GM21423 (cell line): ENCODE measurements at regions not wholly inside any gene's neighbourhood (a gene's known extent, or its start where the extent isn't known, plus 50 kb on each side); places are given as distances from the start of the nearest gene placed in this dataset.

Source experiments
- ATAC-seq: cut with Tn5 transposase; IDR thresholded peaks from one replicate; pipeline ENCODE4 v1.9.1; 2021; ENCODE audit warnings: mild to moderate bottlenecking, moderate library complexity; ENCODE audit not compliant: unreplicated experiment

DNA sequence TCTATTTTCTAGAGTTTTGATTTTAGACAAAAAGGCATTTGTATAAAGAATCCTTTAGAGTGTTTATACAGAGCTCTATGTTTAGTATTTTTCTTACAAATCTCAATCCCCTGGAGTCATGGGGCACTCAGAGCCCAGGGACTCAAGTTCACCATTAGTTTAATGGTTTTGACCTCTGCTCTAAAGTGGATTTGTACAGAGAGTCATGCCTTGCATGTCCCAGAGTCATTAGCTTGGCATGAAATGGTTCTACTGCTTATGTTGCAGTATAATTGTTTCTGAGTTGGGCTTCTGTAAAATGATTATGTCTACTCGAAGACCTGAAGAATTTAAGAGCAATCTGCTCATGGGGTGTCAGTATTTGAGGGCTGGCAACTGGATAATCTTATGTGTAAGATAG is 406.2 kb downstream of the DLEU7 start:
- no peak for ATAC-seq

- no peak for ATAC-seq
These were observed 405.1 kb downstream of the DLEU7 start for GRCh38 chr13:50438351-50438750.

DNA sequence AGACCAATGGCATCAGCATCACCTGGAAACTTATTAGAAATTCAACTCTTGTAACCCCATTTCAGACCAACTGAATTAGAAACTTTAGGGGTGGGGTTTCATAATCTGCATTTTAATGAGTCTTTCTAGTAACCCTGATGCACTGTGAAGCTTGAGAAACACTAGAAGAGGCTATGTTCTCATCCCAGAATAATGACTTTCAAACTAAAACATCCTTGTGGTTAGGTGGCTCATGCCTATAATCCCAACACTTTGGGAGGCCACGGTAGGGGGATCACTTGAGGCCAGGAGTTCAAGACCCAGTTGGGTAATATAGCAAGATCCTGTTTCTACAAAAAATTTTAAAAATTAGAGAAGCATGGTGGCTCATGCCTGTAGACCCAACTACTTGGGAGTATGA is 402.4 kb downstream of the DLEU7 start:
- ATAC-seq: no peak

DNA sequence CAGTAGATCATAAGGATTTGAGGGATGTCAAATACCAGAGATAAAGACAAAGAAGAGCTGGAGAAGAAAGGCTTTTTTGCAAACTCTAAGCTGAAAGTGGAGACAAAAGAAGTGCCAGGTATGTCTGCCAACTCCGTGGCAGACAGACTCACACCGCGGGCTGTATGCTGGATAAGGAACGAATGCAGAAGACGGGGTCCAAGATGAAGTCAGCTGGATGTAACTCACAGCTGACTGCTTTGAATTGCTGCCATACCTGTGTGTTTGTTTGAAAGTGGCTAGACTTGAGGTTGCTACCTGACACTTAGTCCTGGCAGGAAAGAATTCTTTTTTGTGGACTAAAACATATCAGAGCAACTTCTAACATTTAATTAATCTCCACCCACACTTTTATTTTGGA is 398.8 kb downstream of the DLEU7 start:
- no peak for ATAC-seq

DNA sequence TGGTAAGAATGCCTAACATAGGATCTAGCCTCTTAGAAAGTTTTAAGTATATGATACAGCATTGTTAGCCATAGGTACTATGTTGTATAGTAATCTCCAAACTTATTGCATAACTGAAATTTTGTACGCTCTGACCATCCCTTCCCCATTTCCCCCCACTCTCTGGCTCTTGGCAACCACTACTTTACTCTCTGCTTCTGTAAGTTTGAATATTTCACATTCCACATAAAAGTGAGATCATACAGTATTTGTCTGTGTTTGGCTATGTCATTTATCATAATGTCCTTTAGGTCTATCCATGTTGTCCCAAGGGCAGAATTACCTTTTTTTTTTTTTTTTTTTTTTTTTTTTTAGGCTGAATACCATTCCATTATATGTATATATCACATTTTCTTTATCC is 396.9 kb downstream of the DLEU7 start:
- ATAC-seq: no peak

GRCh38 chr13:50448535-50448998 is 394.9 kb downstream of the DLEU7 start:
- no peak for ATAC-seq

- no peak for ATAC-seq
These were observed 394.0 kb downstream of the DLEU7 start for GRCh38 chr13:50449465-50449864.

DNA sequence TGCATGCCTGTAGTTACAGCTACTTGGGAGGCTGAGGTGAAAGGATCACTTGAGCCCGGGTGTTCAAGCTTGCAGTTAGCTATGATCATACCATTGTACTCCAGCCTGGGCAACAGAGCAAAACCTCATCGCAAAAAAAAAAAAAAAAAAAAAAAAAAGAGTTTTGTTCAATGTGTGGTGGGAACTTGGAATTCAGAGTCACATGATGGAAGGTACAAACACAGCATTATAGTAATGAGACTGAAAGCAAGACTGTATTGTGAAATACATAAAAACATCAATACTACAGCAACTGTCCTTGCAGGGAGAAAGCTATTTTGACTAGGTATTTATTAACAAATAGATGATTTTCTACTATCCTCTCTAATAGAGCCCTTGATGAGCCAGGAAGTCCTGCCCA is 393.2 kb downstream of the DLEU7 start:
- no peak for ATAC-seq

GRCh38 chr13:50451609-50452008 is 391.9 kb downstream of the DLEU7 start:
- no peak for ATAC-seq

GRCh38 chr13:50452028-50452427 is 391.5 kb downstream of the DLEU7 start:
- no peak for ATAC-seq

DNA sequence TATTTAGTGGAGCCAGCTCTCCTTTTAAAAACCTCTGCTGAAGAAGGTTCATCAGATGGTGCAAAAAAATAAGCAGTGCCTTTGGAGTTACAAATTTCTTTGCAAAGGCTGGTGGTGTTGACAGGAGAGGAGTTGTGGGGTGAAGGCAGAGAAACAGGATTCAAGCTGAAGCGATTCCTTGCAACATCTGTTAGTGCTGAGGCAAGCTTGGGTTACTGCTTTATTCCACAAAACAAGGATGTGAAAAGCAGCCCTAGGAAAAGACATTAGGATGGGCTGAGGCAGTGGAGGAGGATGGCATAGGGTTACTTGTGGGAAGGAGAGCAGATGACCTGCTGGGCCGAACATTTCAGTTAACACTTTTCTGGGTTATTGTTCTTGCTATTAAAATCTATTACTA is 390.7 kb downstream of the DLEU7 start:
- no peak for ATAC-seq

- no peak for ATAC-seq
These were observed 390.3 kb downstream of the DLEU7 start for GRCh38 chr13:50453188-50453587.

DNA sequence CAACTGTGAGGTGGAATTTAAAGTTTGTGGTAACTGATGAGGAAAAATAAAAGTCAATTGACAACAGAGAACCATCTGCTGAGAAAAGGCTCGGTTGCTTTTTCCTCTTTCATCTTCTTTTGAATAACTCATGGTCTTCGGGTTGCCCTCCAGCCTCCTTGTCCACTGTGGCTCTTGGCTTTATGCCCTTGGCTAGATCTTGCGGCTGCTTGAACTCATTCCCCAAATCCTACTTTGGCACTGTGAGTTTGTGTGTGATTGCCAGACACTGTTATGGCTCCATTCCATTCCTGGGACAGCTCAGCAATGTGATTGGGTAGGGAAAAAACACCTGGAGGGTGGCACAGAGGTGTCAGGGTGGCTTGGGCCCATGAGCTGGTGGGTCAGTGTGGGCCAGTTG is 387.4 kb downstream of the DLEU7 start:
- no peak for ATAC-seq

DNA sequence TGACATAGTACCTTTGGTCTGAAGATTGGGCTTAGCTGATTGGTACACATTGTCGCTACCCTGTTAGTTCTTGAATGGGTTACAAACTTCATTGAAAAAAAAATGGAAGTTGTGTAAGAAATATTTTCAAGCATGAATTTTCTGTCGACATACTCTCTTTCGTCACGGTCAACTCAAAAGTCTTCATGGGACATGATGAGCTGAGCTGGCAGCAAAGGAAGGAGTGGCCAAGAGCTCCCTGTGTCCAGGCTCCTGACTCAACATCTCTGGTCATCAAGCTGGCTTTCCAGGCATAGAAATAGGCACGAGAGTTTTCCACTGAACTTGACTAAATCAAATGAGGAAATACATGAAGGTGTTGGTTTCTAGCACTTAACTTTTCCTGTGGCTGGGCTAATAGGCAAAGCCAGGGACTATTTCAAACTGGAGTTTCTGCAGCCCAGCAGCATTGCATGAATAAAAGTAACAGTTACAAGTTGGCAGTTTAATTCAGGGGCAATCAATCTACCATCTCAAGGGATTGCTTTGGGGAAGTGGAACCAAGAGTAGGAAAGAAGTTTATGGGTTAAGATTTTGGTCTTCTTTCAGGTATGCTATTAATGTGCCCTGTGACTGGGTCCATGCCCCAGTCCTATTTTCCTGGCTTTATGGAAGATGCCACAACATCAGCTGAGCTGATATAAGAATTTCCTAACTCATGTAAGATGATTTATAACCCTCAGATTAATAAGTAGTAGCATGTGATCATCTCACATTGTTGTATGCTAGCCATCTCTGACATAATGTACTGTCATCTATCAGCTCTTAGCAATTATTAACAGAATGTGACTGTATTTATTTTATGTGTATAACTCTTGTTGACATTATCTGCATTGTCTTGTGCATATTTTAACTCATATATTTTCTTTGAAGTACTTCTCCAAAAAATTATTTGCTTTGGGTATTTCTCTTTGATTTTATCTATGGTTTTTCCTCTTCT is 385.8 kb downstream of the DLEU7 start:
- no peak for ATAC-seq

- ATAC-seq: no peak
These were observed 384.4 kb downstream of the DLEU7 start for GRCh38 chr13:50459046-50459445.

- ATAC-seq: no peak
These were observed 383.8 kb downstream of the DLEU7 start for GRCh38 chr13:50459658-50460057.

DNA sequence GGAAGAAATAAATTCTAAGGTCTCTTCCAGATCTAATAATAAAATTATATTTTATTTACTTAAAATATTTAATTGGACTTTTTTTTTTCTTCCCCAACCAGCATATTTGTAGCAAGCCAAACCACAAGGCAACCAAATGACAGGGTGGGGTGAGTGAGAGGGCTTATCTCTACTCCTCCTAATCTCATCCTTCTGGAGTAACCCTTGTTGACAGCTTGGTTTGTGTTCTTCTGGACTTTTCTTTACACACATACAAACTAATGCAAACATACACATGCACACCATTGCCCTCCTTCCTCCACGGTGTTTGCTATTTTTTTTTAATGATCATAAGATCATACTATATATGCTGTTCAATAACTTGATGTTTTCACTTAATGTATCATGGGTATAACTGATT is 383.1 kb downstream of the DLEU7 start:
- no peak for ATAC-seq

DNA sequence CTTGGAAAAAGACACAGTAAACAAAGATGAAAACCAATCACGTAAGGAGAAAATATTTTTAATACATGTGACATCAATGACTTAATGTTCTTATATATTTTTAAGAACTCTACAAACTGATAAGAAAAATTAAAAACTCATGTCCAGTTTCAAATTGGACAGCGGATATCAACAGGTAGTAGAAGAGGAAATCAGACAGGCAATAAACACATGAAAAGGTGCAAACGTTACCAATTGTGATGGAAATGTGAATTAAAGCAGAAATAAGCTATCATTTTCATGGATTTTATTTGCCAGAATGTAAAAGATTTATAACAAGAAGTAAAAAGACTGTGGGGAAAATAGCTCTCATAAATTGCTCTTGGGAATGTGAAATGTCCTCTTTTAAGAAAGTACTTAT is 382.3 kb downstream of the DLEU7 start:
- no peak for ATAC-seq

DNA sequence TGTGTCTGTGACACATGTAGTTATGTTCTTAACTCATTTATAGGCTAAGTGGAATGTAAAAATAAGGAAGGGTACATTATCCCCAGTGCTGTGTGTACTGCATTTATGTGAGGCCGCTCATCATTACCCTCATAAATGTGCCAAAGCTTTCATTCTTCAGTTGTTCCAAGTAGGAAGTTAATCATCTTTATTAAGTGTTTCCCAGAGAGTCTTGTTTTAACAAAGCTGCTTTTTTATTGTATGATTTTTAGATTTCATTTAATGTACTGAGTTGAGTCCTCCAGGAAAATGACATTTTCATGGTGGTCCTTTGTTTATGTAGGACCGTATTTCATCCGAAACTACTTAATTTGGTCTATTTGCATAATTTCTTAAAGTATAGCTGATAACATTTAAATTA is 379.8 kb downstream of the DLEU7 start:
- no peak for ATAC-seq

DNA sequence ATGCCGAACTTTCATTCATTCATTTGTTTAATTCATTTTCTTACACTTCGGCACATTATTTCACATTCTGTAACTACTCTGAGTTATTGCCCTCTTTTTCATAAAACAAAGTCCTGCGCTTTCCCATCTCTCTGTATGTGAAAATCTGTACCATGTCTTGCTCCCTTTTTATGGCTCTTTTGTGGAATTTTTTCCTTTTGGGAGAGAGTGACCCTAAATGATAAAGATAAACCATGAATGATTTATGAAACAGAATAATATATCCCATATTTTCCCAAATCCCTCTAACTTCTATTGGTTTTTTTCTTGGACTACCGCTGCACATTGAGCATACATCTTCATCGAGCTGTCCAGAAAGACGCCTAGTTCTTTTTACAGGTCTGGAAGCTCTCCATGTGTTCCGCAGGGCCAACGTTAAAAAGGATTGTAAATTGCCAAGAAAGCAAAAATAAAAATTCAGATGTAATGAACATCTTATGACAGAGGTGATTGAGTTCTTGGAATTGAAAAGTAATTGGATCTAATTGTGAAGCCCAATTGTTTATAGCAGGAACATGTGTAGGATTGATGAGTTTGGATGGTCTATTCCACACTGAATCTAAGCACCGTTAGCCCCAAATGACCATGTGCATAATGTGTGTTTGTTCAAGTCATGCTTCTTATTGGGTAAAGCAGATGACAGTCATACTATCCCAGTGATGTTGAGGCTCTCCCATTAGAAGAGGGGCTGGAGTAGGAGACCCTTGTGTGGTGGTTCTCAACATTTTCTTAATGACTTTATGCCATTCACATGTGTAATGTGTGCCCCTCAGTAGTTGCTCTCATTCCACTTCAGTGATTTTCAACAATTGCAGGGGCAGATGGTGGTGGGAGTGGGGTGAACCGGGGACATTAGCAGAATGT is 378.9 kb downstream of the DLEU7 start:
- ATAC-seq: no peak

- ATAC-seq: no peak
These were observed 377.0 kb downstream of the DLEU7 start for GRCh38 chr13:50466456-50466855.
